ENCODE measurements at regions not wholly inside any gene's neighbourhood (a gene's known extent, or its start where the extent isn't known, plus 50 kb on each side); places are given as distances from the start of the nearest gene placed in this dataset.

DNA sequence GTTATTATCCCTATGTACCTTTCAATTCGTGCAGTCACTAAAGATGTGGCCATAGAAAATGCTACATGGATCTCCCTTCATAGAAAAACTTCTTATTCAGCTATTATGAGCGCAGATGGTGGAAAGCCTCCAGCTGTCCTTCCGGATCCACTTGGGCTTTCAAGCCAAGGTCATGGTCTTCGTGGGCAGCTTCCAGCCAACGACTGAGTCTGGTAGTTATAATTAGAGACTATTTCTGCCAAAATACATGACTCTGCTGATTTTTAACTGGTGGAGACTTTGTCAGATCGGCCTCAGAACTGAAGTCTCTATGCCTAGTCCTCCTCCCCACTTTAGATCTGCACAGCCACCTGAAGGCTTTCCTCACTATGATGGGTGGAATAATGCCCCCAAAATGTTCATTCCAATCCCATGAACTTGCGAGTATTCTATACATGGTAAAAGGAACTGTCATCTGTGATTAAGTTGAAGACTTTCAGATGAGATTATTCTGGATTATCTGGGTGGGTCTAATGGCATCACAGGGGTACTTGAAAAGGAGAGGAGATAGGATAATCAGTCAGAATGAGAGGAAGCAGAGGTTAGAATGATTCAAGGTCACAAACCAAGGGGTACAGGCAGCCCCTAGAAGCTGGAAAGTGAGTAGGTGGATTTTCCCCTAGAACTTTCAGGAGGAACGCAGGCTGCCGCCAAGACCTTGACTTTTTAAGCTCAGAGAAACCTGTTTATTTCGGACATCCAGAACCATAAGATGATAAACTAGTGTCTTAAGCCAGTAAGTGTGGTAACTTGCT, 171.1 kb upstream of the CXCL13 start:
- TF ChIP-seq, protein P1, sequence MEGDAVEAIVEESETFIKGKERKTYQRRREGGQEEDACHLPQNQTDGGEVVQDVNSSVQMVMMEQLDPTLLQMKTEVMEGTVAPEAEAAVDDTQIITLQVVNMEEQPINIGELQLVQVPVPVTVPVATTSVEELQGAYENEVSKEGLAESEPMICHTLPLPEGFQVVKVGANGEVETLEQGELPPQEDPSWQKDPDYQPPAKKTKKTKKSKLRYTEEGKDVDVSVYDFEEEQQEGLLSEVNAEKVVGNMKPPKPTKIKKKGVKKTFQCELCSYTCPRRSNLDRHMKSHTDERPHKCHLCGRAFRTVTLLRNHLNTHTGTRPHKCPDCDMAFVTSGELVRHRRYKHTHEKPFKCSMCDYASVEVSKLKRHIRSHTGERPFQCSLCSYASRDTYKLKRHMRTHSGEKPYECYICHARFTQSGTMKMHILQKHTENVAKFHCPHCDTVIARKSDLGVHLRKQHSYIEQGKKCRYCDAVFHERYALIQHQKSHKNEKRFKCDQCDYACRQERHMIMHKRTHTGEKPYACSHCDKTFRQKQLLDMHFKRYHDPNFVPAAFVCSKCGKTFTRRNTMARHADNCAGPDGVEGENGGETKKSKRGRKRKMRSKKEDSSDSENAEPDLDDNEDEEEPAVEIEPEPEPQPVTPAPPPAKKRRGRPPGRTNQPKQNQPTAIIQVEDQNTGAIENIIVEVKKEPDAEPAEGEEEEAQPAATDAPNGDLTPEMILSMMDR (IDR thresholded peaks at IDR 0.05), result no peak
- Histone ChIP-seq H3K36me3 (no peaks in the 10 kb centered on the region), H3K27ac (peak overlapping the region in 1 of 2 donors; percentile 12), H3K4me3 (no peak overlapping the region), H3K27me3 (no peaks in the 10 kb centered on the region), H3K9me3 (no peaks in the 10 kb centered on the region), H3K4me1 (peaks cover 0 to 22% of the 10 kb centered on the region in 2 donors)
- no peak for DNase-seq (ENCODE audit: low spot score)

DNA sequence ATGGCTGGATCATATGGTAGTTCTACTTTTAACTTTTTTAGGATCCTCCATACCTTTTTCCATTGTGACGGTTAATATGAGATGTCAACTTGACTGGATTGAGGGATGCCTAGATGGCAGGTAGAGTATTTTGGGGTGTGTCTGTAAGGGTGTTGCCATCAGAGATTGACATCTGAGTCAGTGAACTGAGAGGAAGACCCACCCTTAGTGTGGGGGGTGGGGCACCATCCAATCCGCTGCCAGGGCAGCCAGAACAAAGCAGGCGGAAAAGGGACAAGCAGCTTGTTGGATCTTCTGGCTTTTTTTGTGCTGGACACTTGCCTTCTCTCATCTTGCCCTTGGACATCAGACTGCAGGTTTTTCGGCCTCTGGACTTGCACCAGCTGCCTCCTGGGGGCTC, 168.5 kb upstream of the CXCL13 start:
- Histone ChIP-seq H3K27me3 (no peaks in the 10 kb centered on the region), H3K36me3 (no peaks in the 10 kb centered on the region), H3K9me3 (no peaks in the 10 kb centered on the region), H3K4me3 (no peak overlapping the region), H3K27ac (no peak overlapping the region), H3K4me1 (peaks cover 0 to 22% of the 10 kb centered on the region in 2 donors)
- DNase-seq (ENCODE audit: low spot score), result no peak
- TF ChIP-seq, protein P1 (IDR thresholded peaks at IDR 0.05), result no peak

DNA sequence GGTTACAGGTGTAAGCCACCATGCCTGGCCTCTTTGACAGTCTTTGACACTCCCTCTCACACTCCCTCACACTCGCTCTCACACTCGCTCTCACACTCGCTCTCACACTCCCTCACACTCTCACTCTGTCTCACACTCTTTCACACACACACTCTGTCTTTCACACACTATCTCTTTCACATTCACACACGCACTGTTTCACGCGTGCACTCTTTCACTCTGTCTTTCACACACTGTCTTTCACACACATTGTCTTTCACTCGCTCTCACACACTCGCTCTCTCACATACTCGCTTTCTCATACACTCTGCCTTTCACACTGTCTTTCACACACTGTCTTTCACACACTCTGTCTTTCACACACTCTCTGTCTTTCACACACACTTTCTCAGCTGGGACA, 167.1 kb upstream of the CXCL13 start:
- TF ChIP-seq, protein P1 (IDR thresholded peaks at IDR 0.05), result no peak
- Histone ChIP-seq H3K36me3 (no peaks in the 10 kb centered on the region), H3K4me1 (peaks cover 0 to 11% of the 10 kb centered on the region in 2 donors), H3K4me3 (no peak overlapping the region), H3K27me3 (no peaks in the 10 kb centered on the region), H3K9me3 (no peaks in the 10 kb centered on the region), H3K27ac (no peak overlapping the region)
- no peak for DNase-seq (ENCODE audit: low spot score)

DNA sequence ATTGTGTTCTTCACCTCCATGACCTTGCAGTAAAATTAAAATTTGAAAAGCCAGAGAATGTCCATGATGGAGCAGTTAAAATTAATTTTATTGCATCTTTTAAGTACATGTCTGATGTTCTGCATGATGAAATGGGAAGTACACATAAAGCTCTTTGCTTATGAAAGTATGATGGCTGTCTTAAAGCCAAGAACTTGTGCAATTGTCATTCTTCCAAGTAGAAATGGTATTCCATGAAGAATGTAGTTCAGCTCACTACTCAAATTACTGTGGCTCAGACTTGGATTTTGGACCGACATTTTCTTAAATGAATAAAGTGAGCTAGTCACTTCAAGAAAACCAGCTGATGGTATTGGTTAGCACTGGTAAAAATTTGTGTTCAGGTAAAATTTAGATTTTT, 161.7 kb upstream of the CXCL13 start:
- Histone ChIP-seq H3K27ac (no peak overlapping the region), H3K27me3 (no peaks in the 10 kb centered on the region), H3K9me3 (no peaks in the 10 kb centered on the region), H3K4me1 (no peaks in the 10 kb centered on the region), H3K36me3 (no peaks in the 10 kb centered on the region), H3K4me3 (no peak overlapping the region)
- TF ChIP-seq, protein P1 (IDR thresholded peaks at IDR 0.05), result no peak
- no peak for DNase-seq (ENCODE audit: low spot score)

DNA sequence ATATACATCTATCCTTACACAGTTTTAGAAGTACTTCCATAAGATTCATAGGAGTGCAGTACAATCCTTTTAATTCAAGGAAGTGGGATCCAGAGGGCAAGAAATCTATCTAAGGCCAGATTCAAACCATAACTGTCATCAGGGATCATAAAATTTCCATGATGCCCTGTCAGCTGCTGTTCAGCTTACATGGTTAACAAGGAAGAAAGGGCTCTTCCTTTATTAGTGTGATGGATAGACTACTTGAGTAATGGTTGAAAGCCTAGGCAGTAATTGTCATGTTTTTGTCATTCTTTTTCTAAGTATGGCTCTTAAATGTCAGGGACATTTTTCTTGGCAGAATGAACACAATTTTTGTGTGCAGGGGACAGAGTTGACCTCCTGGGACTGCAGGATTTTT, 159.8 kb upstream of the CXCL13 start:
- no peaks in the 10 kb centered on the region for H3K36me3 ChIP-seq
- no peaks in the 10 kb centered on the region for H3K27me3 ChIP-seq
- H3K4me3 ChIP-seq, result no peak overlapping the region
- DNase-seq (ENCODE audit: low spot score), result no peak
- no peak overlapping the region for H3K27ac ChIP-seq
- TF ChIP-seq, protein P1 (IDR thresholded peaks at IDR 0.05), result no peak
- H3K4me1 ChIP-seq, result no peaks in the 10 kb centered on the region
- H3K9me3 ChIP-seq, result no peaks in the 10 kb centered on the region

DNA sequence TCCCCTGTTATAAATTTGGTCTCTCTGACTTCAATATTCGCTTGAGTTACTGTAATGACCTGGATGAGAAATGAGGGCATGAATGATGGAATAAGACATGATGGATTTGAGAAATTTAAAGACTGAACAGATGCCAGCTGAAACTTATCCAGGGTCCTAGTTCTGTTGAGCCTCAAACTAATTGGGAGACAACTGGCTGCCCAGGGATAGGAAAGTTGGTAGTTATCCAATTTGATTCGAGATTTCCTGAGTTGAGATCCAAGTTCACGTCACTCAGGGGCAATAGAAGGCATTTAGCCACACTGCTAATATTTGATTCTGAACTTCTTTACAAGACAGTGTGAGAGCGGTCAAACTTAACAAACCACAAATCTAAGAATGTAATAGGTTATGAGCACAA, 159.0 kb upstream of the CXCL13 start:
- H3K4me1 ChIP-seq, result no peaks in the 10 kb centered on the region
- no peaks in the 10 kb centered on the region for H3K9me3 ChIP-seq
- H3K4me3 ChIP-seq, result no peak overlapping the region
- no peaks in the 10 kb centered on the region for H3K27me3 ChIP-seq
- TF ChIP-seq, protein P1 (IDR thresholded peaks at IDR 0.05), result no peak
- no peaks in the 10 kb centered on the region for H3K36me3 ChIP-seq
- peak overlapping the region in 1 of 2 donors; percentile 13 for H3K27ac ChIP-seq
- DNase-seq (ENCODE audit: low spot score), result no peak

All from right atrium auricular region (tissue), 2 donors.